Cardiac muscle cell (in vitro differentiated cells and primary cell): ENCODE measurements at regions not wholly inside any gene's neighbourhood (a gene's known extent, or its start where the extent isn't known, plus 50 kb on each side); places are given as distances from the start of the nearest gene placed in this dataset.

ENCODE experiments used
- DNase-seq, 2 donors: peaks; one replicate each; pipeline versions ENCODE4 v3.0.0 to v3.0.0-alpha.2; 2010 to 2017; ENCODE audit warnings: low read depth in 1 of 2, low spot score in 1 of 2
- H3K27ac ChIP-seq: fragments of 200-600 bp; sonication (generic); 2 replicates; pipeline ENCODE4 v1.5.1; 2016
- H3K27me3 ChIP-seq: fragments of 200-600 bp; sonication (generic); 2 replicates; pipeline ENCODE4 v1.6.0; 2016; ENCODE audit warnings: control low read depth
- H3K36me3 ChIP-seq: fragments of 200-600 bp; sonication (generic); 2 replicates; pipeline ENCODE4 v1.5.1; 2016; ENCODE audit warnings: control low read depth
- H3K4me1 ChIP-seq: fragments of 200-600 bp; sonication (generic); 2 replicates; pipeline ENCODE4 v1.8.1; 2017; ENCODE audit warnings: low read depth, mild to moderate bottlenecking, mixed run types
- H3K4me3 ChIP-seq: fragments of 200-600 bp; sonication (generic); 2 replicates; pipeline ENCODE4 v1.5.1; 2016; ENCODE audit warnings: mild to moderate bottlenecking
- H3K9me3 ChIP-seq: fragments of 200-600 bp; sonication (generic); 2 replicates; pipeline ENCODE4 v1.5.1; 2017; ENCODE audit warnings: low read depth, mild to moderate bottlenecking, control low read depth
- TF ChIP-seq, protein P1 (sequence below): IDR thresholded peaks from 2 replicates; pipeline ENCODE4 v1.5.1; 2012; ENCODE audit warnings: low read depth, mild to moderate bottlenecking, low read length

- Histone ChIP-seq H3K36me3 (no peaks in the 10 kb centered on the region), H3K4me3 (no peak overlapping the region), H3K27me3 (no peaks in the 10 kb centered on the region), H3K4me1 (no peaks in the 10 kb centered on the region), H3K27ac (no peak overlapping the region), H3K9me3 (no peaks in the 10 kb centered on the region)
- DNase-seq, result no peak
- TF ChIP-seq, protein P1, sequence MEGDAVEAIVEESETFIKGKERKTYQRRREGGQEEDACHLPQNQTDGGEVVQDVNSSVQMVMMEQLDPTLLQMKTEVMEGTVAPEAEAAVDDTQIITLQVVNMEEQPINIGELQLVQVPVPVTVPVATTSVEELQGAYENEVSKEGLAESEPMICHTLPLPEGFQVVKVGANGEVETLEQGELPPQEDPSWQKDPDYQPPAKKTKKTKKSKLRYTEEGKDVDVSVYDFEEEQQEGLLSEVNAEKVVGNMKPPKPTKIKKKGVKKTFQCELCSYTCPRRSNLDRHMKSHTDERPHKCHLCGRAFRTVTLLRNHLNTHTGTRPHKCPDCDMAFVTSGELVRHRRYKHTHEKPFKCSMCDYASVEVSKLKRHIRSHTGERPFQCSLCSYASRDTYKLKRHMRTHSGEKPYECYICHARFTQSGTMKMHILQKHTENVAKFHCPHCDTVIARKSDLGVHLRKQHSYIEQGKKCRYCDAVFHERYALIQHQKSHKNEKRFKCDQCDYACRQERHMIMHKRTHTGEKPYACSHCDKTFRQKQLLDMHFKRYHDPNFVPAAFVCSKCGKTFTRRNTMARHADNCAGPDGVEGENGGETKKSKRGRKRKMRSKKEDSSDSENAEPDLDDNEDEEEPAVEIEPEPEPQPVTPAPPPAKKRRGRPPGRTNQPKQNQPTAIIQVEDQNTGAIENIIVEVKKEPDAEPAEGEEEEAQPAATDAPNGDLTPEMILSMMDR, result no peak
Measured at GRCh38 chr2:23091900-23092299, 293.1 kb upstream of the KLHL29 start.

GRCh38 chr2:23092831-23093230, 292.1 kb upstream of the KLHL29 start:
- H3K27me3 ChIP-seq, result no peaks in the 10 kb centered on the region
- no peaks in the 10 kb centered on the region for H3K9me3 ChIP-seq
- H3K36me3 ChIP-seq, result no peaks in the 10 kb centered on the region
- no peak overlapping the region for H3K4me3 ChIP-seq
- no peak overlapping the region for H3K27ac ChIP-seq
- no peaks in the 10 kb centered on the region for H3K4me1 ChIP-seq
- TF ChIP-seq, protein P1, result no peak
- DNase-seq, result peak; percentile 6 to 78

DNA sequence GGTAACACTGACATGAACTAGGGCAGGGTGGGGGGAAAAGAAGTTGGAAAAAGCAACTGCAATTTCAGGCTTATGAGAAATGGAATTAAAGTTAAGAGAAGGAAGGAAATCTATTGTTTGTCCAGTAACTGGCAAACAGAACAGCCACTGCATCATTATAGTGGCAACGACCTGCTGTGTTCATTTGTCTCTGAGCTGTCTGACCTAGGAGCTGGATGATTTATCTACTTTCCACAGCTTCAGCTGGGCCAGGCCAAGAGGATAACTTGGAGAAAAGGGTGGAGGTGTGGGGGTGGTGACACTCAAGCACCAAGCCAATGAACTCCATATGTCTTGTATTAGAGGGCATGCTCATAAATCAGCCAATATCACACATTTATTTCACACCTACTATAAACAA, 291.5 kb upstream of the KLHL29 start:
- TF ChIP-seq, protein P1, result no peak

GRCh38 chr2:23096906-23097602, 287.9 kb upstream of the KLHL29 start:
- Histone ChIP-seq H3K36me3 (no peaks in the 10 kb centered on the region), H3K4me3 (no peak overlapping the region), H3K27me3 (no peaks in the 10 kb centered on the region), H3K4me1 (no peaks in the 10 kb centered on the region), H3K9me3 (no peaks in the 10 kb centered on the region), H3K27ac (no peak overlapping the region)
- TF ChIP-seq, protein P1, result no peak
- no peak for DNase-seq

More for the DNA sequence above, 291.5 kb upstream of the KLHL29 start:
- H3K4me3 ChIP-seq, result no peak overlapping the region
- H3K27me3 ChIP-seq, result no peaks in the 10 kb centered on the region
- H3K27ac ChIP-seq, result no peak overlapping the region
- no peaks in the 10 kb centered on the region for H3K36me3 ChIP-seq
- DNase-seq, result no peak
- H3K4me1 ChIP-seq, result no peaks in the 10 kb centered on the region
- H3K9me3 ChIP-seq, result no peaks in the 10 kb centered on the region

DNA sequence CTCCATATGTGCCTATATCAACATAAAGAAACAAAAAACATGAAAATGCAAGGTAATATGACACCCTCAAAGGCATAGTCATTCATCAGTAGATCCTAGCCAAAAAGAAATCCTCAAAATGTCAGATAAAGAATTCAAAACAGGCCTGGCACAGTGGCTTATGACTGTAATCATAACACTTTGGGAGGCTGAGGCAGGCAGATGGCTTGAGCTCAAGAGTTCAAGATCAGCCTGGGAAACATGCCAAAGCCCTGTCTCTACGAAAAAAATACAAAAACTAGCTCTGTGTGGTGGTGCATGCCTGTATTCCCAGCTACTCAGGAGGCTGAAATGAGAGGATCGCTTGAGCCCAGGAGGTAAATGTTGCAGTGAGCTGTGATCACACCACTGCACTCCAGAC, 284.6 kb upstream of the KLHL29 start:
- no peak for DNase-seq
- Histone ChIP-seq H3K27ac (no peak overlapping the region), H3K4me3 (no peak overlapping the region), H3K9me3 (no peaks in the 10 kb centered on the region), H3K36me3 (no peaks in the 10 kb centered on the region), H3K4me1 (no peaks in the 10 kb centered on the region), H3K27me3 (no peaks in the 10 kb centered on the region)
- TF ChIP-seq, protein P1, result no peak
